Liver (tissue), 8 donors: ENCODE measurements at regions not wholly inside any gene's neighbourhood (a gene's known extent, or its start where the extent isn't known, plus 50 kb on each side); places are given as distances from the start of the nearest gene placed in this dataset.

Experiments used
- DNase-seq: peaks from one replicate; pipeline ENCODE4 v3.0.0-alpha.2; 2017; ENCODE audit warnings: low spot score
- H3K27ac ChIP-seq, 2 donors: one replicate each; pipeline ENCODE4 v1.7.0; 2013; ENCODE audit warnings: inconsistent platforms in 2 of 2, low read length in 2 of 2, control low read depth in 1 of 2, low read depth in 1 of 2, mild to moderate bottlenecking in 1 of 2
- H3K27me3 ChIP-seq, 4 donors: one replicate each; pipeline versions ENCODE4 v1.6.1 to v1.7.0; 2013; ENCODE audit warnings: low read length in 3 of 4, inconsistent platforms in 1 of 4, mild to moderate bottlenecking in 1 of 4, moderate library complexity in 1 of 4; ENCODE audit not compliant: control insufficient read depth in 4 of 4, insufficient read depth in 4 of 4
- H3K36me3 ChIP-seq, 4 donors: one replicate each; pipeline versions ENCODE4 v1.6.1 to v1.7.0; 2013; ENCODE audit warnings: low read length in 3 of 4, mild to moderate bottlenecking in 3 of 4, low read depth in 1 of 4, moderate library complexity in 1 of 4; ENCODE audit not compliant: control insufficient read depth in 4 of 4, insufficient read depth in 3 of 4
- H3K4me1 ChIP-seq, 4 donors: one replicate each; pipeline versions ENCODE4 v1.6.1 to v1.7.0; 2013; ENCODE audit warnings: low read length in 3 of 4, mild to moderate bottlenecking in 3 of 4, moderate library complexity in 1 of 4; ENCODE audit not compliant: control insufficient read depth in 4 of 4, insufficient read depth in 4 of 4
- H3K4me3 ChIP-seq, 3 donors: one replicate each; pipeline versions ENCODE4 v1.6.1 to v1.7.0; 2013; ENCODE audit warnings: low read length in 3 of 3, control low read depth in 1 of 3, low read depth in 1 of 3, mild to moderate bottlenecking in 1 of 3
- H3K9ac ChIP-seq, 2 donors: one replicate each; pipeline ENCODE4 v1.7.0; 2013; ENCODE audit warnings: low read length in 2 of 2, mild to moderate bottlenecking in 2 of 2, moderate library complexity in 2 of 2, control low read depth in 1 of 2, low read depth in 1 of 2
- H3K9me3 ChIP-seq, 4 donors: one replicate each; pipeline versions ENCODE4 v1.6.1 to v1.7.0; 2013; ENCODE audit warnings: low read length in 3 of 4; ENCODE audit not compliant: control insufficient read depth in 4 of 4
- ATF3 ChIP-seq: IDR thresholded peaks from 2 replicates; pipeline ENCODE4 v1.6.1; 2016; ENCODE audit warnings: antibody characterized with exemption
- CTCF ChIP-seq: fragments of 150-350 bp; IDR thresholded peaks from 2 replicates; pipeline ENCODE4 v1.5.1; 2017; ENCODE audit warnings: improper control_type of control experiment, low read depth, low read length; ENCODE audit not compliant: missing input control
- EGR1 ChIP-seq, 2 donors: IDR thresholded peaks; 2 replicates each; pipeline ENCODE4 v1.6.1; 2016 to 2018; ENCODE audit warnings: antibody characterized with exemption in 2 of 2, low read depth in 2 of 2
- FOXA1 ChIP-seq: IDR thresholded peaks from 2 replicates; pipeline ENCODE4 v1.6.1; 2016; ENCODE audit warnings: antibody characterized with exemption
- FOXA2 ChIP-seq: IDR thresholded peaks from 2 replicates; pipeline ENCODE4 v1.6.1; 2016; ENCODE audit warnings: antibody characterized with exemption
- GABPA ChIP-seq, 2 donors: IDR thresholded peaks in 1 of 2; conservative IDR thresholded peaks in 1 of 2; 2 replicates each; pipeline ENCODE4 v1.6.1; 2016; ENCODE audit warnings: antibody characterized with exemption in 2 of 2, mild to moderate bottlenecking in 1 of 2, moderate library complexity in 1 of 2
- HNF4A ChIP-seq, 2 donors: conservative IDR thresholded peaks; 2 replicates each; pipeline ENCODE4 v1.6.1; 2016; ENCODE audit warnings: antibody characterized with exemption in 2 of 2, mild to moderate bottlenecking in 2 of 2
- HNF4G ChIP-seq: IDR thresholded peaks from 2 replicates; pipeline ENCODE4 v1.6.1; 2016; ENCODE audit warnings: antibody characterized with exemption
- JUND ChIP-seq, 2 donors: IDR thresholded peaks; 2 replicates each; pipeline ENCODE4 v1.6.1; 2016; ENCODE audit warnings: antibody characterized with exemption in 2 of 2
- MAX ChIP-seq: IDR thresholded peaks from 2 replicates; pipeline ENCODE4 v1.6.1; 2016; ENCODE audit warnings: antibody characterized with exemption
- NR2F2 ChIP-seq: IDR thresholded peaks from 2 replicates; pipeline ENCODE4 v1.6.1; 2016; ENCODE audit warnings: antibody characterized with exemption
- RAD21 ChIP-seq, 2 donors: IDR thresholded peaks; 2 replicates each; pipeline ENCODE4 v1.6.1; 2016; ENCODE audit warnings: antibody characterized with exemption in 2 of 2, mild to moderate bottlenecking in 2 of 2
- REST ChIP-seq: IDR thresholded peaks from 2 replicates; pipeline ENCODE4 v1.6.1; 2016; ENCODE audit warnings: antibody characterized with exemption, mild to moderate bottlenecking
- RXRA ChIP-seq, 2 donors: IDR thresholded peaks; 2 replicates each; pipeline ENCODE4 v1.6.1; 2017 to 2018; ENCODE audit warnings: antibody characterized with exemption in 2 of 2, mild to moderate bottlenecking in 1 of 2
- SP1 ChIP-seq: IDR thresholded peaks from 2 replicates; pipeline ENCODE4 v1.6.1; 2018; ENCODE audit warnings: antibody characterized with exemption, mild to moderate bottlenecking
- TAF1 ChIP-seq: conservative IDR thresholded peaks from 2 replicates; pipeline ENCODE4 v1.6.1; 2016; ENCODE audit warnings: antibody characterized with exemption, mild to moderate bottlenecking
- YY1 ChIP-seq: IDR thresholded peaks from 2 replicates; pipeline ENCODE4 v1.6.1; 2016; ENCODE audit warnings: antibody characterized with exemption, mild to moderate bottlenecking
- WGBS: extraction: QIAGEN DNeasy Blood & Tissue Kit; methylation state at CpG from one replicate; pipeline ENCODE4 v1.1.7; 2013; 5-methylcytosine and 5-hydroxymethylcytosine counted together
- TF ChIP-seq, protein P1 (sequence below): IDR thresholded peaks from 2 replicates; pipeline ENCODE4 v1.6.1; 2016; ENCODE audit warnings: antibody characterized with exemption
- donor health status: healthy.
- donor health status: healthy.
- donor health status: healthy.
- donor health status: healthy.
- donor health status: healthy.

GRCh38 chr11:127376301-127376700, 375.7 kb upstream of the KIRREL3 start:
- no peaks in the 10 kb centered on the region for H3K4me1 ChIP-seq
- H3K9me3 ChIP-seq = no peaks in the 10 kb centered on the region
- whole genome bisulfite sequencing = 91% methylated on average over 2 of the region's 2 CpGs

More at GRCh38 chr11:127376301-127376700, 375.7 kb upstream of the KIRREL3 start:
- Histone ChIP-seq H3K36me3 (no peaks in the 10 kb centered on the region), H3K9ac (no peak overlapping the region), H3K27ac (no peak overlapping the region), H3K4me3 (no peak overlapping the region), H3K27me3 (no peaks in the 10 kb centered on the region)
- TF ChIP-seq FOXA1 (no peak), GABPA (IDR thresholded peaks at IDR 0.05 in 1 of 2, conservative IDR thresholded peaks at IDR 0.05 in 1 of 2) (no peak), RAD21 (IDR thresholded peaks at IDR 0.05) (no peak), REST (no peak), MAX (no peak), CTCF (no peak), HNF4G (no peak), NR2F2 (no peak), YY1 (no peak), TAF1 (no peak), SP1 (no peak), EGR1 (IDR thresholded peaks at IDR 0.05; ENCODE audit: low read depth in 2 of 2) (no peak), RXRA (IDR thresholded peaks at IDR 0.05) (no peak), ATF3 (no peak), HNF4A (conservative IDR thresholded peaks at IDR 0.05) (no peak), FOXA2 (no peak), JUND (IDR thresholded peaks at IDR 0.05) (no peak)
- TF ChIP-seq, protein P1, sequence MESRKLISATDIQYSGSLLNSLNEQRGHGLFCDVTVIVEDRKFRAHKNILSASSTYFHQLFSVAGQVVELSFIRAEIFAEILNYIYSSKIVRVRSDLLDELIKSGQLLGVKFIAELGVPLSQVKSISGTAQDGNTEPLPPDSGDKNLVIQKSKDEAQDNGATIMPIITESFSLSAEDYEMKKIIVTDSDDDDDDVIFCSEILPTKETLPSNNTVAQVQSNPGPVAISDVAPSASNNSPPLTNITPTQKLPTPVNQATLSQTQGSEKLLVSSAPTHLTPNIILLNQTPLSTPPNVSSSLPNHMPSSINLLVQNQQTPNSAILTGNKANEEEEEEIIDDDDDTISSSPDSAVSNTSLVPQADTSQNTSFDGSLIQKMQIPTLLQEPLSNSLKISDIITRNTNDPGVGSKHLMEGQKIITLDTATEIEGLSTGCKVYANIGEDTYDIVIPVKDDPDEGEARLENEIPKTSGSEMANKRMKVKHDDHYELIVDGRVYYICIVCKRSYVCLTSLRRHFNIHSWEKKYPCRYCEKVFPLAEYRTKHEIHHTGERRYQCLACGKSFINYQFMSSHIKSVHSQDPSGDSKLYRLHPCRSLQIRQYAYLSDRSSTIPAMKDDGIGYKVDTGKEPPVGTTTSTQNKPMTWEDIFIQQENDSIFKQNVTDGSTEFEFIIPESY = no peak
- DNase-seq = no peak
